GM18511 (cell line): ENCODE measurements at regions not wholly inside any gene's neighbourhood (a gene's known extent, or its start where the extent isn't known, plus 50 kb on each side); places are given as distances from the start of the nearest gene placed in this dataset.
"Not testable (repeated sequence)": the region's sequence is repeated elsewhere in the genome, so short reads cannot be mapped to it uniquely, and the experiment has no call there.

Experiments used
- ATAC-seq: cut with Tn5 transposase; IDR thresholded peaks from one replicate; pipeline ENCODE4 v1.9.1; 2021; ENCODE audit warnings: mild to moderate bottlenecking, moderate library complexity; ENCODE audit not compliant: unreplicated experiment

- ATAC-seq: no peak
Measured at GRCh38 chr3:182323126-182323700, 470.1 kb upstream of the ATP11B start.

- ATAC-seq: no peak
Measured at GRCh38 chr3:182323898-182324297, 469.4 kb upstream of the ATP11B start.

GRCh38 chr3:182325213-182325950 lies 467.9 kb upstream of the ATP11B start:
- ATAC-seq: peak; percentile 59

GRCh38 chr3:182327196-182327681 lies 466.1 kb upstream of the ATP11B start:
- ATAC-seq: no peak

- ATAC-seq: no peak
Measured at GRCh38 chr3:182330646-182331045, 462.7 kb upstream of the ATP11B start.

GRCh38 chr3:182331341-182331740 lies 462.0 kb upstream of the ATP11B start:
- ATAC-seq: no peak

- no peak for ATAC-seq
Measured at GRCh38 chr3:182342252-182342651, 451.1 kb upstream of the ATP11B start.

- ATAC-seq: not testable (repeated sequence)
Measured at GRCh38 chr3:182344026-182344425, 449.3 kb upstream of the ATP11B start.

- no peak for ATAC-seq
Measured at GRCh38 chr3:182349051-182349450, 444.3 kb upstream of the ATP11B start.

- ATAC-seq: no peak
Measured at GRCh38 chr3:182349951-182350517, 443.3 kb upstream of the ATP11B start.

- no peak for ATAC-seq
Measured at GRCh38 chr3:182357928-182358327, 435.4 kb upstream of the ATP11B start.

GRCh38 chr3:182364323-182364722 lies 429.0 kb upstream of the ATP11B start:
- ATAC-seq: no peak

- no peak for ATAC-seq
Measured at GRCh38 chr3:182364723-182365650, 428.3 kb upstream of the ATP11B start.

- ATAC-seq: no peak
Measured at GRCh38 chr3:182366746-182367145, 426.6 kb upstream of the ATP11B start.

GRCh38 chr3:182369861-182370260 lies 423.4 kb upstream of the ATP11B start:
- no peak for ATAC-seq

GRCh38 chr3:182370949-182371348 lies 422.4 kb upstream of the ATP11B start:
- ATAC-seq: no peak

GRCh38 chr3:182375916-182376315 lies 417.4 kb upstream of the ATP11B start:
- ATAC-seq: no peak

GRCh38 chr3:182382112-182382857 lies 411.0 kb upstream of the ATP11B start:
- ATAC-seq: no peak

- no peak for ATAC-seq
Measured at GRCh38 chr3:182384221-182384620, 409.1 kb upstream of the ATP11B start.

- ATAC-seq: no peak
Measured at GRCh38 chr3:182385356-182385755, 407.9 kb upstream of the ATP11B start.
